ENCODE measurements at regions not wholly inside any gene's neighbourhood (a gene's known extent, or its start where the extent isn't known, plus 50 kb on each side); places are given as distances from the start of the nearest gene placed in this dataset.

DNA sequence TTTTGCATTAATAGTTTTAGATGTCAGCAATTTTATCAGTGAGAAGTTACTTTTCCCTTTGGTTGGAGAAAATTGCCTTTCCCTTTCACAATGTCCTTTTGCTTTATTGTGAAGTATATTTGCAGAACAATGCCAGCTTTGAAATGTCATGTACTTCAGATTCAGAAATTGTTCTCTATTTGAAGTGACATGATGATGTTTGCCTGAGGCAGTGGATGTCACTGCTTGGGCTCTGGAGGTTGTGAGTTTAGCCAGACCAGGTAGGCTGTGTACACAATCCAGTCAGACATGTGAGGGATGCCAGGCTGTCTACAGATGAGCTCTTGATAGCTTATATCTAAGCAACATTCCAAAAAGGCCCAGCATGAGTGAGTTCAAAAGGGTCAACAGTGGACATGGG, 451.9 kb upstream of the FBXO33 start:
- Histone ChIP-seq H3K4me3 (no peak overlapping the region), H3K36me3 (no peaks in the 10 kb centered on the region), H3K4me1 (no peaks in the 10 kb centered on the region), H3K9me3 (peaks cover 0 to 40% (median 35%) of the 10 kb centered on the region in 8 donors), H3K27me3 (replicated peaks in 1 of 7) (no peaks in the 10 kb centered on the region), H3K27ac (no peak overlapping the region)
- DNase-seq = no peak
- TF ChIP-seq, protein P1, sequence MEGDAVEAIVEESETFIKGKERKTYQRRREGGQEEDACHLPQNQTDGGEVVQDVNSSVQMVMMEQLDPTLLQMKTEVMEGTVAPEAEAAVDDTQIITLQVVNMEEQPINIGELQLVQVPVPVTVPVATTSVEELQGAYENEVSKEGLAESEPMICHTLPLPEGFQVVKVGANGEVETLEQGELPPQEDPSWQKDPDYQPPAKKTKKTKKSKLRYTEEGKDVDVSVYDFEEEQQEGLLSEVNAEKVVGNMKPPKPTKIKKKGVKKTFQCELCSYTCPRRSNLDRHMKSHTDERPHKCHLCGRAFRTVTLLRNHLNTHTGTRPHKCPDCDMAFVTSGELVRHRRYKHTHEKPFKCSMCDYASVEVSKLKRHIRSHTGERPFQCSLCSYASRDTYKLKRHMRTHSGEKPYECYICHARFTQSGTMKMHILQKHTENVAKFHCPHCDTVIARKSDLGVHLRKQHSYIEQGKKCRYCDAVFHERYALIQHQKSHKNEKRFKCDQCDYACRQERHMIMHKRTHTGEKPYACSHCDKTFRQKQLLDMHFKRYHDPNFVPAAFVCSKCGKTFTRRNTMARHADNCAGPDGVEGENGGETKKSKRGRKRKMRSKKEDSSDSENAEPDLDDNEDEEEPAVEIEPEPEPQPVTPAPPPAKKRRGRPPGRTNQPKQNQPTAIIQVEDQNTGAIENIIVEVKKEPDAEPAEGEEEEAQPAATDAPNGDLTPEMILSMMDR (IDR thresholded peaks at IDR 0.05 in 8 of 11, conservative IDR thresholded peaks at IDR 0.05 in 3 of 11) = no peak
- TF ChIP-seq POLR2A (IDR thresholded peaks at IDR 0.05) (no peak), POLR2AphosphoS5 (IDR thresholded peaks at IDR 0.05) (no peak)
- intact Hi-C loops (cut with DNase I; ENCODE audit: low total_unique reads) = no loop called here

DNA sequence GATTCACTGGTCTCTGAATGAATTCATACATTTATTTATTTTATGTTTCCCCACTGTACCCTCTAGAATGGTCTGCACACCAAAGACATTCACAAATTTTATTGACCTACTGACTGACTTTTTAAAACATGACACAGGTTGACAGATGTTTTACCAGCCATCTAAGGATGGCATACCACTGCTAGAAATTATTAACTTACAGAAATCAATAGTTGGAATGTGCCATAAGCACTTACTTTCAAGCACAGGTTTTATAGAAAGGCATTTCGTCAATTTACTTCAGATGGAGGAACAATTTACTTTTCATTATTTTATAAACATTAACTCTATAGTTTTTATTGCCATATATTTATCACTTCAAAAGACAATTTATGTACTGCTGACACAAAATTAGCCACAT, 448.7 kb upstream of the FBXO33 start:
- no peak for DNase-seq
- Histone ChIP-seq H3K27ac (no peak overlapping the region), H3K9me3 (peaks cover 0 to 8% (median 5%) of the 10 kb centered on the region in 8 donors), H3K27me3 (replicated peaks in 1 of 7) (no peaks in the 10 kb centered on the region), H3K4me1 (no peaks in the 10 kb centered on the region), H3K36me3 (no peaks in the 10 kb centered on the region), H3K4me3 (no peak overlapping the region)
- 80 to 93% (median 83%) methylated on average over 1 of the region's 1 CpG for WGBS, 5 donors
- intact Hi-C loops (cut with DNase I; ENCODE audit: low total_unique reads) = no loop called here
- TF ChIP-seq POLR2AphosphoS5 (IDR thresholded peaks at IDR 0.05) (no peak), POLR2A (IDR thresholded peaks at IDR 0.05) (no peak)
- TF ChIP-seq, protein P1 (IDR thresholded peaks at IDR 0.05 in 8 of 11, conservative IDR thresholded peaks at IDR 0.05 in 3 of 11) = no peak

DNA sequence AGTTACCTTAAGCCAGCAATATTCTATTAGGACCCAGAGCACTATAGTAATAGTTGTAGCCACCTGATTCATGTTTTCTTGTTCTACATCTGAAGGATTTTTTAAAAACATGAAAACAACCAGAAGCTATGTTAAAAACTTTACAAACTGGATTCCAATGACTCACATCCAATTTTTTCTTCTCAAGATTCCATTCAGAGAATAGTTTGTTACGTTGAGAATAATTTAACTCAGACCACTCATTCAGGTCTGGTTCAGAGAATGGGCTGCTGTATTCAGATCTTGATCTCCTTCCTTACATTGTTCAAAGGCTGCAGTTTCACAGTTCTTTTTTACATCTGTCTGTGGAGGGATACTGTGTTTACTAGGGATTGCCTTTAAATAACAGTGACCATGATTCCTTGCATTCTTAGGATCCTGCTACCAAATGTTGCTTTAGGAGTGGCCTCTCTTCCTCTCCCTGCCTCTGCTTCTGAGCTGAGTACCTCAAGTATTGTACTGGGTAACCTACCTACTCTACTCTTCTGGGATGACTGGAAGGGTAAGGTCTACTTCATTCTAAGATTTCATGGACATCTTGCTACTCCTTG, 448.0 kb upstream of the FBXO33 start:
- no peak for DNase-seq
- H3K27ac ChIP-seq = no peak overlapping the region
- no peaks in the 10 kb centered on the region for H3K27me3 ChIP-seq (replicated peaks in 1 of 7)
- intact Hi-C loops (cut with DNase I; ENCODE audit: low total_unique reads) = no loop called here
- no peak overlapping the region for H3K4me3 ChIP-seq
- peaks cover 0 to 3% (median 0%) of the 10 kb centered on the region in 8 donors for H3K9me3 ChIP-seq
- H3K4me1 ChIP-seq = no peaks in the 10 kb centered on the region
- WGBS, 5 donors = 0 to 63% (median 24%) methylated on average over 1 of the region's 1 CpG
- no peaks in the 10 kb centered on the region for H3K36me3 ChIP-seq
- TF ChIP-seq, protein P1 (IDR thresholded peaks at IDR 0.05 in 8 of 11, conservative IDR thresholded peaks at IDR 0.05 in 3 of 11) = no peak
- TF ChIP-seq POLR2A (IDR thresholded peaks at IDR 0.05) (no peak), POLR2AphosphoS5 (IDR thresholded peaks at IDR 0.05) (no peak)

DNA sequence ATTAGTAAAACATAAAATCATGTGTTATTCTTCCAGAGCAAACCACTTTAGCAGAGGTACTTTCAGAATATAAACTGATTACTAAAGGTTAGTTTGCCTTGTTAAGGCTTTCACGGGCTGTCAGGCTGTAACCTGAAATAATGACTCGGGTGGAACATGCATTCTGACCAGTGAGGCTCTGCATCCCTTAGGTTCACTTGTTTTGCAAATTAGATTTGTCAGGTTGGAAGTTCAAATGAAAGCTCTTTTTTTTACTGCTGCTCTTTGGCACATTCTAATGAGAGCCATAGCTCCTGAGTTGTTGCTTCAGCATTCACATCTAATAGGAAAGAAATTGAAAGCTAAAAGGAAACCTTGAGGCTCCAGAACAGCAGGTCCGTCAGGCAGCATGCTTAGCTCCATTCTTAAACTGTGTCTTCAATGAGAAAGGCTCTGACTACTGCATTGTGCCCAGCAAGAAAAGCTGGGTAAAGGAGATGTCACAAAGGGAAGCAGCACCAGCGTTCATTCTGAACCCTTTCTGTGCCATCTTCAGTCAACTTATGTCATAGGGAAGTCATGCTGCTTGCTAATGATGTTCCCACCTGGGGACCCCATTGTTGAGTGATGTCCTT, 445.5 kb upstream of the FBXO33 start:
- no peaks in the 10 kb centered on the region for H3K27me3 ChIP-seq (replicated peaks in 1 of 7)
- no peak overlapping the region for H3K27ac ChIP-seq
- H3K4me1 ChIP-seq = no peaks in the 10 kb centered on the region
- WGBS, 5 donors = 49 to 80% (median 64%) methylated on average over 4 of the region's 4 CpGs
- no peak for DNase-seq
- TF ChIP-seq POLR2AphosphoS5 (IDR thresholded peaks at IDR 0.05) (no peak), POLR2A (IDR thresholded peaks at IDR 0.05) (no peak)
- TF ChIP-seq, protein P1 (IDR thresholded peaks at IDR 0.05 in 8 of 11, conservative IDR thresholded peaks at IDR 0.05 in 3 of 11) = no peak
- intact Hi-C loops (cut with DNase I; ENCODE audit: low total_unique reads) = no loop called here
- no peaks in the 10 kb centered on the region for H3K9me3 ChIP-seq
- H3K4me3 ChIP-seq = no peak overlapping the region
- H3K36me3 ChIP-seq = no peaks in the 10 kb centered on the region
